ENCODE measurements at regions not wholly inside any gene's neighbourhood (a gene's known extent, or its start where the extent isn't known, plus 50 kb on each side); places are given as distances from the start of the nearest gene placed in this dataset.

GRCh38 chr2:144015655-144016245 lies 504.2 kb downstream of the ZEB2 start:
- TF ChIP-seq, protein P1, sequence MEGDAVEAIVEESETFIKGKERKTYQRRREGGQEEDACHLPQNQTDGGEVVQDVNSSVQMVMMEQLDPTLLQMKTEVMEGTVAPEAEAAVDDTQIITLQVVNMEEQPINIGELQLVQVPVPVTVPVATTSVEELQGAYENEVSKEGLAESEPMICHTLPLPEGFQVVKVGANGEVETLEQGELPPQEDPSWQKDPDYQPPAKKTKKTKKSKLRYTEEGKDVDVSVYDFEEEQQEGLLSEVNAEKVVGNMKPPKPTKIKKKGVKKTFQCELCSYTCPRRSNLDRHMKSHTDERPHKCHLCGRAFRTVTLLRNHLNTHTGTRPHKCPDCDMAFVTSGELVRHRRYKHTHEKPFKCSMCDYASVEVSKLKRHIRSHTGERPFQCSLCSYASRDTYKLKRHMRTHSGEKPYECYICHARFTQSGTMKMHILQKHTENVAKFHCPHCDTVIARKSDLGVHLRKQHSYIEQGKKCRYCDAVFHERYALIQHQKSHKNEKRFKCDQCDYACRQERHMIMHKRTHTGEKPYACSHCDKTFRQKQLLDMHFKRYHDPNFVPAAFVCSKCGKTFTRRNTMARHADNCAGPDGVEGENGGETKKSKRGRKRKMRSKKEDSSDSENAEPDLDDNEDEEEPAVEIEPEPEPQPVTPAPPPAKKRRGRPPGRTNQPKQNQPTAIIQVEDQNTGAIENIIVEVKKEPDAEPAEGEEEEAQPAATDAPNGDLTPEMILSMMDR (IDR thresholded peaks at IDR 0.05), result no peak
- no peak for TF ChIP-seq POLR2A (IDR thresholded peaks at IDR 0.05)
- TF ChIP-seq POLR2AphosphoS5 (IDR thresholded peaks at IDR 0.05), result no peak
- no peak for TF ChIP-seq EP300 (IDR thresholded peaks at IDR 0.05)

All from upper lobe of left lung (tissue), 4 donors.